ENCODE measurements at regions not wholly inside any gene's neighbourhood (a gene's known extent, or its start where the extent isn't known, plus 50 kb on each side); places are given as distances from the start of the nearest gene placed in this dataset.

GRCh38 chr4:114302472-114302871 is 296.1 kb upstream of the UGT8 start:
- intact Hi-C loops (cut with micrococcal nuclease): no loop called here
- H3K4me3 Mint-ChIP-seq: no peak overlapping the region
- no CpG with 5 or more reads among the region's 2 CpGs for WGBS (ENCODE audit: insufficient coverage)
- H3K79me2 ChIP-seq (ENCODE audit: insufficient read depth, low read length): no peaks in the 10 kb centered on the region
- no peaks in the 10 kb centered on the region for H3K9me3 ChIP-seq (replicated peaks in 1 of 2; ENCODE audit: control insufficient read depth in 1 of 2, insufficient read depth in 1 of 2, low read length in 2 of 2)
- no peak overlapping the region for H3K27ac ChIP-seq (ENCODE audit: low read depth in 1 of 2, low read length in 2 of 2)
- H3K4me1 ChIP-seq (ENCODE audit: control insufficient read depth in 1 of 2, insufficient read depth in 2 of 2, low read length in 2 of 2): no peaks in the 10 kb centered on the region
- no peak overlapping the region for H2AFZ ChIP-seq (ENCODE audit: insufficient read depth, low read depth, low read length, poor library complexity, severe bottlenecking)
- H3K4me1 Mint-ChIP-seq: no peaks in the 10 kb centered on the region
- peaks cover 0 to 4% (median 3%) of the 10 kb centered on the region in 7 donors for H3K9me3 Mint-ChIP-seq
- H3K36me3 ChIP-seq (replicated peaks in 1 of 2; ENCODE audit: control insufficient read depth in 1 of 2, insufficient read depth in 2 of 2, low read length in 2 of 2): no peaks in the 10 kb centered on the region
- peaks cover 0 to 2% (median 0%) of the 10 kb centered on the region in 3 donors for H3K27me3 Mint-ChIP-seq (ENCODE audit: low read depth in 3 of 3)
- no peaks in the 10 kb centered on the region for H3K27me3 ChIP-seq (ENCODE audit: control insufficient read depth in 2 of 2, insufficient read depth in 2 of 2, low read length in 2 of 2)
- no peaks in the 10 kb centered on the region for H3K36me3 Mint-ChIP-seq
- H4K20me1 ChIP-seq (ENCODE audit: insufficient read depth, low read length): no peaks in the 10 kb centered on the region
- no peak overlapping the region for H3K4me2 ChIP-seq (replicated peaks; ENCODE audit: extremely low read depth, low read length, poor library complexity, severe bottlenecking)
- H3K9ac ChIP-seq (ENCODE audit: insufficient read depth, low read length, poor library complexity, severe bottlenecking): no peak overlapping the region
- no peak overlapping the region for H3K4me3 ChIP-seq (replicated peaks in 1 of 3; ENCODE audit: low read depth in 2 of 3, low read length in 3 of 3)
- no peak overlapping the region for H3K27ac Mint-ChIP-seq
- no peak for DNase-seq
- TF ChIP-seq, protein P1, sequence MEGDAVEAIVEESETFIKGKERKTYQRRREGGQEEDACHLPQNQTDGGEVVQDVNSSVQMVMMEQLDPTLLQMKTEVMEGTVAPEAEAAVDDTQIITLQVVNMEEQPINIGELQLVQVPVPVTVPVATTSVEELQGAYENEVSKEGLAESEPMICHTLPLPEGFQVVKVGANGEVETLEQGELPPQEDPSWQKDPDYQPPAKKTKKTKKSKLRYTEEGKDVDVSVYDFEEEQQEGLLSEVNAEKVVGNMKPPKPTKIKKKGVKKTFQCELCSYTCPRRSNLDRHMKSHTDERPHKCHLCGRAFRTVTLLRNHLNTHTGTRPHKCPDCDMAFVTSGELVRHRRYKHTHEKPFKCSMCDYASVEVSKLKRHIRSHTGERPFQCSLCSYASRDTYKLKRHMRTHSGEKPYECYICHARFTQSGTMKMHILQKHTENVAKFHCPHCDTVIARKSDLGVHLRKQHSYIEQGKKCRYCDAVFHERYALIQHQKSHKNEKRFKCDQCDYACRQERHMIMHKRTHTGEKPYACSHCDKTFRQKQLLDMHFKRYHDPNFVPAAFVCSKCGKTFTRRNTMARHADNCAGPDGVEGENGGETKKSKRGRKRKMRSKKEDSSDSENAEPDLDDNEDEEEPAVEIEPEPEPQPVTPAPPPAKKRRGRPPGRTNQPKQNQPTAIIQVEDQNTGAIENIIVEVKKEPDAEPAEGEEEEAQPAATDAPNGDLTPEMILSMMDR (IDR thresholded peaks at IDR 0.05): no peak

- Mint-ChIP-seq H3K36me3 (no peaks in the 10 kb centered on the region), H3K27ac (no peak overlapping the region), H3K4me3 (no peak overlapping the region), H3K9me3 (peaks cover 0 to 5% (median 0%) of the 10 kb centered on the region in 7 donors), H3K4me1 (no peaks in the 10 kb centered on the region), H3K27me3 (ENCODE audit: low read depth in 3 of 3) (peaks cover 0 to 2% (median 0%) of the 10 kb centered on the region in 3 donors)
- H3K27me3 ChIP-seq (ENCODE audit: control insufficient read depth in 2 of 2, insufficient read depth in 2 of 2, low read length in 2 of 2): no peaks in the 10 kb centered on the region
- TF ChIP-seq, protein P1 (IDR thresholded peaks at IDR 0.05): no peak
- H3K4me3 ChIP-seq (replicated peaks in 1 of 3; ENCODE audit: low read depth in 2 of 3, low read length in 3 of 3): no peak overlapping the region
- intact Hi-C loops (cut with micrococcal nuclease): no loop called here
- no peak overlapping the region for H2AFZ ChIP-seq (ENCODE audit: insufficient read depth, low read depth, low read length, poor library complexity, severe bottlenecking)
- H3K79me2 ChIP-seq (ENCODE audit: insufficient read depth, low read length): no peaks in the 10 kb centered on the region
- no peak overlapping the region for H3K4me2 ChIP-seq (replicated peaks; ENCODE audit: extremely low read depth, low read length, poor library complexity, severe bottlenecking)
- no peak overlapping the region for H3K9ac ChIP-seq (ENCODE audit: insufficient read depth, low read length, poor library complexity, severe bottlenecking)
- H3K4me1 ChIP-seq (ENCODE audit: control insufficient read depth in 1 of 2, insufficient read depth in 2 of 2, low read length in 2 of 2): no peaks in the 10 kb centered on the region
- no peaks in the 10 kb centered on the region for H3K36me3 ChIP-seq (replicated peaks in 1 of 2; ENCODE audit: control insufficient read depth in 1 of 2, insufficient read depth in 2 of 2, low read length in 2 of 2)
- no peak for DNase-seq
- no CpG with 5 or more reads among the region's 2 CpGs for WGBS (ENCODE audit: insufficient coverage)
- no peaks in the 10 kb centered on the region for H4K20me1 ChIP-seq (ENCODE audit: insufficient read depth, low read length)
- H3K9me3 ChIP-seq (replicated peaks in 1 of 2; ENCODE audit: control insufficient read depth in 1 of 2, insufficient read depth in 1 of 2, low read length in 2 of 2): no peaks in the 10 kb centered on the region
- H3K27ac ChIP-seq (ENCODE audit: low read depth in 1 of 2, low read length in 2 of 2): no peak overlapping the region
These were observed 294.6 kb upstream of the UGT8 start for GRCh38 chr4:114304046-114304445.

Measured in CD14-positive monocyte (primary cell).